Hypothalamus (tissue), 51 donors: ENCODE measurements at regions not wholly inside any gene's neighbourhood (a gene's known extent, or its start where the extent isn't known, plus 50 kb on each side); places are given as distances from the start of the nearest gene placed in this dataset.

Experiments used
- DNase-seq, 51 donors: peaks; one replicate each; lab custom pipeline; 2025; lab: John Stamatoyannopoulos, UW

DNA sequence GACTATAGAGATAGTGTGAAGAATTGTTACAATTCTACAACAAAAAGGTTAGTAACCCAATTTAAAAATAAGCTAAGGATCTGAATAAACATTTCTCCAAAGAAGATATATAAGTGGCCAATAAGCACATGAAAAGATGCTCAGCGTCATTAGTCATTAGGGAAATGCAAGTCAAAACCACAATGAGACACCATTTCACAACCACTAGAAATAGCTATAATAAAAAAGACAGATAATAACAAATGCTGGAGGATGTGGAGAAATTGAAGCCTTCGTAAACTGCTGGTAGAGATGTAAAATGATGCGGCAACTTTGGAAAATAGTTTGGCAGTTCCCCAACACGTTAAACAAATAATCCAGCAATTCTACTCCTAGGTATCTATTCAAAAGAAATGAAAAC, 366.5 kb upstream of the POU3F3 start:
- no peak for DNase-seq

- no peak for DNase-seq
Observed at GRCh38 chr2:104493698-104494097, 360.2 kb upstream of the POU3F3 start.

- DNase-seq = peak in 2 of 51 donors; percentile 19 to 24
Observed at GRCh38 chr2:104501342-104501741, 352.6 kb upstream of the POU3F3 start.

- DNase-seq = peak in 4 of 51 donors; percentile 4 to 52 (median 24)
Observed at GRCh38 chr2:104501929-104502328, 352.0 kb upstream of the POU3F3 start.

DNA sequence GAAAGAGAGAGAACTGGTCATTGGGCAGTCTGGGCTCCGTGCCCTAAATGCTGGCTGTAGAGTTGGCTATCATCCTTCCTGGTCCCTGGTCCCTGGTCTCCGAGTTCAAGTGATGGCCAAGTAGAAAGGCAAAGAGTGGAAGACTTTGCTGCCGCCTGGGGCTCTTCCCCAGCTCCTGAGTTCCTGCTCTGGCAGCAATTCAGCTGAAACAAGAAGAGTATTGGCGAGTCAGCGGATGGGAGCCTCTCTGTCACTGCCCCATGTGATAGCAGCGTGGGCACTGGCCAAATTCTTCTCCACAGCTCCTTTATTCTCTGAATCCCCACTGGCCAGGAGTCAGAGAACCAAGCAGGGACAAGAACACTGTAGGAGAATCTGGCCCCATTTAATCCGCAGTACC, 351.0 kb upstream of the POU3F3 start:
- peak; percentile 15 to 96 (median 82) for DNase-seq

DNA sequence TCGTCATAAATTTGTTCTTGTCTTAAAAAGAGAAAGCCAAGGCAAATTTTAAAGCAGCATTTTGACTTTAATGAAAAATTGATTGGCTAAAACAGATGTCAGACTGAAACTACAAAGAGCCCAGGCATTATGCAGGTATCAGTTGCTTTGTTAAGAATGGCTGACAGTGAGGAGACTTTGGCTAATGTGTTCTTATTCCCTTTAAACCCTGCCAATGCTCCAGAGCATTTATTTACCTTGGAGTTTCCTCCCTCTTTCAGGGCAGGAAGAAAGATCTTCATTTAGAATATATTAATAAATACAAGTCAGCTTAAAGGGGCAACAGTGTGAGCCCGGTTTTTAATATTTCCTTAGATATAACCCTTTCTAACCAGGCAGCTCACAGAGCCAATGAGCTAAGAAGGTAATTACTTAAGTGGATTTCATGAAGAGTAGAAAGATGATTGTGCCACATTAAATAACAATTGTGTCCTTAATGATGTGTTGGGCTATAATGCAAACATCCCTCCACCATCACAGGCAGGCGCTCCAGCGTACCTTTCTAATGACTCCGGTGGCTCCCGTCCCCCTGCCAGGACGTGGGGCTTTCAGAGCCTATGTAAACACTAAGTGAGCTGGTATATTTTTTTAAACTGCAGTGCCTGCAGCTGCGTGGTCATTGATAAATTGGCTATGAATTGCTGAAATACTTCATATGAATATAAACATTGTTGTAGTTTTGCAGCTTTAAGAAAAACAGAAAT, 349.4 kb upstream of the POU3F3 start:
- peak in 1 of 51 donors; percentile 13 for DNase-seq

- no peak for DNase-seq
Observed at GRCh38 chr2:104518256-104518655, 335.7 kb upstream of the POU3F3 start.

GRCh38 chr2:104521247-104521646, 332.7 kb upstream of the POU3F3 start:
- DNase-seq = no peak

DNA sequence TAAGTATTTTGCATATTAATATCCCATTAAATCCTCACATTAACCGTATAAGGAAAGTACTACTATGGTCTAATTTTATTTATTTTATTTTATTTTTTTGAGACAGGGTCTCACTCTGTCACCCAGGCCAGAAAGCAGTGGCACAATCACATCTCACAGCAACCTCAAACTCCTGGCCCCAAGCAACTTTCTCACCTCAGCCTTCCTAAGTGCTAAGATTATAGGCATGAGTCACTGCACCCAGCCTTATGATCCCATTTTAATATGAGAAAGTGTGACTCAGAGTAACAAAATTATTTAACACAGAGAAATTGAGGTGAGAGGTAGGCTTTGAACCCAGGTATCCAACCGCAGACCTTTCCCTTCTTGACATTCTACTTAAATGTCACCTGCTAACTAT, 330.0 kb upstream of the POU3F3 start:
- DNase-seq = no peak

DNA sequence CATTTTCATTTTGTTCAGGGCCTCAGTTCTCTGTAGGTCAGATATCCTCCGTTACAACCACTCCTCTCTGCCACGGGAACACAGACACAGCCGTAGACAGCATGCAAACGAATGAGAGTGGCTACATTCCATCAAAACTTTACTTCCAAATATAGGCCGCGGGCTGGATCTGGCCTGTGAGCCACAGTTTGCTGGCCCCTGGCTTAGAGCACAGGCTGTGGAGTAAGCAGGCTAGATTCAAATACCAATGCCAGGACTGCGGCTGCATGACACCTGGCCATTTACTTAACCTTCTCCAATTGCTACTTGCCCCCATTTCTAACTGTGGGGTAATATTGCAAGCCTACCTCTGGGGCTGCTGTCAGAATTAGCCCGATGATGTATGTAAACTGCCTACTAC, 325.8 kb upstream of the POU3F3 start:
- DNase-seq = no peak

DNA sequence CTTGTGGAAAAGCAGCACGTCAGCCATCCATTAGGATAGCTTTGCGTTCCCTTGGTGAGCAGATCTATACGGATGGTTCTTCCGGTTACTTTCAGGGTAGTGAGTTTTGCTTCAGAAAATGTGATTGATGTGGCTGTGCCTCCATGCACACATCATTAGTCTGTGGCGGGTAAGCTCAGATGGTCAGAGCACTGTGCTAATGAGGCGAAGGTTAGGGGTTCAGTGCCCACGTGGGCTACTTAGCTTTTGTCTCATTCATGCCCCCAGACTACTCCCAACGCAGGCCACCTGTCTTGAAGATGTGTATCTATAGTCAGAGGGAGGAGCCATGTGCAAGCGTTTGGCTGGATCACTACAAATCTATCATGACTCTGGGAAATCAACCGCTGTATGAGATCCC, 322.8 kb upstream of the POU3F3 start:
- DNase-seq = no peak

- DNase-seq = no peak
Observed at GRCh38 chr2:104537116-104537515, 316.8 kb upstream of the POU3F3 start.

- no peak for DNase-seq
Observed at GRCh38 chr2:104538077-104538476, 315.8 kb upstream of the POU3F3 start.

GRCh38 chr2:104539649-104540048, 314.3 kb upstream of the POU3F3 start:
- DNase-seq = no peak

DNA sequence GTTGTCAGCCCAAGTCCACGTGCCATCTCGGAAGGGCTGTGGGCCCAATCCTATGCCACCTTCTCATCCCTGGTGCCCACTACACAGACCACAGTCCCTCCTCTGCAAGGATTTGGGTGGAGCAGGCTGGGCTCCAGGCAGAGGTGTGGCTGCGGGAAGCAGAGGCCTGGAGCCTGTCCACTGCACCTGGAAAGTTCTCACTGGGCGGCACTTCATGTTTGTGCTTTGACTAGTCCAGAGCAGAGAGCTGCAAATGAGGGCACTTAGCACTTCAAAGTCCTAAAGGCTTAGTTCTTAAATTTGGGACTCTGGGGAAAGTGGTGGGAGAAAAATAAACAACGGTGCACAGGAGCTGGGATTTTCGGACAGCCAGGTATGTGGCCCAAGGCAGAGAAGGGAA, 308.9 kb upstream of the POU3F3 start:
- no peak for DNase-seq

- DNase-seq = no peak
Observed at GRCh38 chr2:104546537-104546936, 307.4 kb upstream of the POU3F3 start.

DNA sequence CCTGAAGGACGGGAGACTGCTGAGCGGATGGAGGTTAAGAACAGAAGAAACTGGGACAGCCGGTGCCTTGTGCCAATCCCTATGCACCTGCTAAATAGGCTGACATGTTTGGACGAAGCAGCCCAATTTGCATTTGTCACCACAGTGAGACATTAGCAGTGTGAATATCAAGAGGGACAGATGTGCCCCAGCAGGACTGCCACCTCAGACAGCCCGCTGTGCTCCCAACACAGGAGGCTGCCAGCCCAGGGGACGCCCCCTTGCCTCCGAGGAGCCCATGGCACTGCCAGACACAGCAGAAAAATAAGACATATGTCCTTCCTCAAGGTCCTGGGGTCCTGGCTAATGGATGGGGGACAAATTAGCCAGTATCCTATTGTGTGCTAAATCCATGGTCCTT, 306.7 kb upstream of the POU3F3 start:
- DNase-seq = no peak

- DNase-seq = no peak
Observed at GRCh38 chr2:104561251-104561650, 292.7 kb upstream of the POU3F3 start.

DNA sequence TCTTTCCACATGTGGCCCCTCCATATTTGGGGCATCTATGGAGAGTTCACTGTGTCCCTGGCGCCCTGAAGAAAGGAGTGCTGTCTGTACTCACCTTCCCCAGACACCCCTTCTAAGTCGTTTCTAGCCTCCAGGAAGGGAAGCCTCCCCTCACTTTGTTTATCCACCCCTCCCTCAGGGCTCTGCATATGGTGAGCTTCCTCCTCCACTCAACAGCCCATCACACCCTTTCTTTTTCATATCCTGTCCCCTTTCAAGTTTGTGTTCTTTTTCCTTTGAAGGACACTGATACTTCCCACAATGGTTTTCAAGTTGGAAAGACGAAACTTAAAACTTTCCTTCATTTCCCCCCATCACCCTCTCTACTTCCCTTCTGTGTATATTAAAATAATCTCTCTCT, 291.4 kb upstream of the POU3F3 start:
- DNase-seq = no peak

- no peak for DNase-seq
Observed at GRCh38 chr2:104563398-104563996, 290.4 kb upstream of the POU3F3 start.

DNA sequence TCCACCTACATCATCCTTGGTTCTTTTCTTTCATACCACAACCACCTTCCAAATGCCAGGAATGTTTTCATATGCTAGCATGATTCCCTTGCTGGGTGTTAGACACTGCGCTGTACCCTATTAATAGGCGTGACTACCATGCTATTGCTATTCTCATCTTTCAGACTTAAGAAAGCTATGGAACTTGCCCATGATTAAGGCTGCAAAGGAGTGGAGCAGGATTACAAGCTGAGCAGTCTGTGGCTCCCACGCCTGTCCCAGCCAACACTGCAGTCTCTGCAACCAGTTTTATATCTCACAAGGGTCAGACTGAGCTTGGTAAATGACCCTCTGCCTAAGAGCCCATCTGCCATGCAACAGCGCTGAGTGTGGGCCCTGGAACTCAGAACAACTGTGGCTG, 285.7 kb upstream of the POU3F3 start:
- no peak for DNase-seq

DNA sequence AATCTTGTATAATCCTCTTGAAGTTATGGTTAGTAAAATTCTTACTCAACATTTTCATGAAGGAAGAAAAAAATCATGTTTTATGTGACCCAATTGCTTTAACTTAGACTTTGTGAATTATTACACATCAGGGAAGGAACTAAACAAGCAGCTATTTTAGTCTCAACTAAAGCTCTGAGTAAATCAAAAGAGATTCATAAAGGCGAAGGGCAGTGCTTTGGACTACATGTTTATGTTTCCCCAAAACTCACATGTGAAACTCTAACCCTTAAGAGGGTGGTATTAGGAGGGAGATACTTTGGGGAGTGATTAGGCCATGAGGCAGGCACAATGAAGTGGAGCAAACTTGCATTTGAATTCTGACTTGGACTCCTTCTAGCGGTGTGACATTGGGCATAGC, 283.7 kb upstream of the POU3F3 start:
- DNase-seq = no peak

DNA sequence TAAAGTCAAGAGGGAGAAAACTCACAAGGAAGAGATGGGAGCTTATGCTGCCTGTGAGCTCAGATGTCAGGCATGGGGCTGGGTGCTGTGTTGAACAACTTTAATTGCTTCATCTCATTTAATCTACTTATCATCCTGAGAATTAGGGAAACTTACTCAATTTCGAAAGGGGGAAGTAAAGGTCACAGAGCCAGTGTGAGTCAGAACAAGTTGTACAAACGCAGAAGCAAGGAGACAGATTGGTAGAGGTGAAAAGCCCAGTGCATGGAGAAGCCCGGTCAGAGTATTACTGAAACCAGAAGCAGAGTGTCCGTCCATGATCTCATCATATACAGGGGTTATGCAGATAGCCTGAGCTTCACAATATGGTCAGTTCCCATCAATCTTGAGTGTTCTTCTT, 281.1 kb upstream of the POU3F3 start:
- no peak for DNase-seq
